Lung microvascular endothelial cell (primary cell): ENCODE measurements at regions not wholly inside any gene's neighbourhood (a gene's known extent, or its start where the extent isn't known, plus 50 kb on each side); places are given as distances from the start of the nearest gene placed in this dataset.

Source experiments
- DNase-seq, 2 donors: peaks; one replicate each; pipeline versions ENCODE4 v3.0.0 to v3.0.0-alpha.2; 2010; ENCODE audit warnings: low read depth in 2 of 2

DNA sequence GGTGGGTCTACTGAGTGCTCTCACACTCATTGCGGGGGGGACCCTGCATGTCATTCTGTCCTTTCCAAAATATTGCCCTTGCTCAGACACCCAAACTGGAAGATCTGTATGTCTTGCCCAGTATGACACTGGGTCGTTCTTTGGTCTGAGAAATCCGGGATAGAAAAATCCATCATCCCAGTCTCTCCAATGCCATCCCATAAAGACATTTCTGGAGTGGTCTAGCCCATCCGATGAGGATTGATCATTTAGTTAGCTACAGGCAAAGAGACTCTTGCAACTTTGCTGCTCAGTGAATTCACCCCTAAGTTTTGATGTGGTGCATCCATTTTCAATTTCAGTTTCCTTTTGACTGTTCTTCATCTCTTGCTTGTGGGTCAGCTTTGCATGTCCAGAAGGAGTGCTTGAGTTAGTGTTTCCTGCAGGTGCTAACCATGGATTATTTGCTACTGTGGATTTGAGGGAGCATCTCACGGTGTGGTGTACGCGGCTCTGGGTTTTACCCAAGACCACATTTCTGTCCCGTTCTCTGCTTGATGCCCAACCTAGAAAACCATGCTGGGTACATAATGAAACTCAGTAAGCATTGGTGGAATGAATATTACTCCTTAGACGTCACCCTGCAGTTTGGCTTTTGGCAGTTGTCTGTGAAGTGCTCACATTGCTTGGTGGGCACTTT is 247.0 kb upstream of the MKI67 start:
- DNase-seq, result no peak

DNA sequence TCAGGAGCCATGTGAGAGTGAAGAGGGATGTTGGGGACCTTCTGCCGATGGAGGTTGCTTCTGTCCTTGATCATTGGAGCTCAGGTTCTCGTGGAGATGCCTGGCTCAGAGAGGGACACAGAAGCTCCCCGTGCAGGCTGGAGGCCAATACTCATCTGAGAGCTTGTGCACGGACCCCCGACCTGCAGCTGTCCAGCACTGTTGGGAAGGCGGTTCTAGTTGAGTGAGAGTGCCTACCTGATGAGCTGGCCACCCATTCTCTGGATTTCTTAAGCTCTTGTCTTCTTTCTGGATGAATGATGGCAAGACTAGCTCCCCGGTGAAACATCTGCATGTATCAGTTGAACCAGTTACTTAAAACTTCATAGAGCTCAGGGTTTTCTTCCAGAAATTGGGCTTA is 247.6 kb upstream of the MKI67 start:
- DNase-seq, result no peak

DNA sequence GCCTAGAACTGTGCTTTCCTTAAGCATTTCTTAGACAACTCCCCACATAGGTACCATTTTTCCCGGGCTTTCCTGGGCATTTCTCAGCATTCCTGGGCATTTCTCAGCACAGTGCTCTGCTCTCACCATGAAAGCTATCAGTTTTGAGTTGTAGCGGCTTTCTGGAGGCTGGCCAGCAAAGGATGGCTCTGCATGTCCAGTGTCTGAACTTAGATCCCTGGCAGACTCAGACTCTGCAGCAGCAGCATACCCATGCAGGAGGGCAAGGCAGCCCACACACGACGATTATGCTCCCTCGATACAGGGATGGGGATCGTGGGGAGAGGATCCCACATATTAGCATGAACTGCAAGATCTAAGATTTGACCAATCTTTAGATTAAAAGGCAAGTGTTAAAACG is 248.9 kb upstream of the MKI67 start:
- DNase-seq, result no peak

DNA sequence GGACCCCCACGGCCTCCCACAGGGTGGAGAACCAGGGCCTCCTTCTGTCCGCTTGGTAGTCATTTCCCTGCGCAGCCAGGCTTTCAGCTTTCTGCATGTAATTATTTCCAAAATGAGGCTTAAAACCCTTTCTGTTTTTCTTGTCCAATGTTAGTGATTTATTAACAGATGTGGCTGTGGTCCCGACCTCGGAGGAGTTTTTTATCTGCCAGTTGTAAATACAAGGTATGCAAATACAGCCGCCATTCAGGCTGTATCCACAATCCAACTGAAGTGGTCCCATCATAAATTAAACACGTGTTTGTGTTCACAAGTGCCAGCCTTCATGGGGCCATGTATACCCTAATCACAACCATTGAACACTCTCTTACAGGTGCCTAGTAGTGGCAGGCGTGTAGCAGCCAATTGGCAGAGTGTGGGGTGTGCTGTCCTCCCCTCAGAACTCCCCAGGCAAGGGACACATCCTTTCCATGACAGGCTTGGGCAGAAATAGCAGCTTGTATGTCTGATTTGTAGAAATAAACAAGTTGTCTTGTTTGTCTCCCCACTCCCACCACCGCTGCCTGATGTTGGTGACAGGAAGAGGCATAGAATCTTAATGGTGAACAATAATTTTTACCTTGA is 251.3 kb upstream of the MKI67 start:
- DNase-seq, result no peak

DNA sequence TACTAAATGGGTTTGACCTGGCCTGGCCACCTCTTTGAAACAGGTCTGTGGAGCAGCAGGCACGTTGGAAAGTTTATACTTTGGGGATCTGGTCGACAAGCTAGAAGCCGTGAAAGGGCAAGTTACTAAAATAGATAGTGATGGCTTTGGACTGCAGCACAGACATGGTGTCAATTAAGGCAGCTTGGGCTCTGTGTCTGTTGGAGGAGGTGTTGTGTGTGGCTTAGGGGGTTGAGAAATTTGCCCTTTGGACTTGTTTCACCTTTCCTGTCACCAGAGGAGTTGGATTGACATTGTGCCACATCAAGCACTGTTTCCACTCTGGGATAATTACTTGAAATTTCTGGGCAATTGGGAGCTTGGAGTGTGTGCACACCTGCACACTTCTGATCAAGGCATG is 251.8 kb upstream of the MKI67 start:
- no peak for DNase-seq

DNA sequence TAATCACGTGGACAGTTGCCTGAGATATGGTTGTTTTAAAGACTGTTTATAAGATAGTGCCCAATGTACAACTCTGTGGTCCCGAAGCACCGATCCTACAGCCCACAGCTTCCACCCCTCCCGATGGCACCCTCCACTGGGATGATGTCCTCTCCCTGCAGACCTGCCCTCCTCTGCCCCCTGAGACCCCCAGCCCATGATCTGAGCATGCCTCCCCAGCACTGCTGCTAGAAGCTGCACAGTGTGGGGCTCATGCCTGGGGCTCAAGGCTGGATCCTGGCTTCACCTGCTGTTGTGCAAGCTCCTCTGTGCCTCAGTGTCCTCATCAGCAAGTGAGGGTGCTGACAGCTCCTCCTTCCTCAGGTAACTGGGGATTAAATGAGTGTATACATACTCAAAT is 254.7 kb upstream of the MKI67 start:
- DNase-seq, result no peak

DNA sequence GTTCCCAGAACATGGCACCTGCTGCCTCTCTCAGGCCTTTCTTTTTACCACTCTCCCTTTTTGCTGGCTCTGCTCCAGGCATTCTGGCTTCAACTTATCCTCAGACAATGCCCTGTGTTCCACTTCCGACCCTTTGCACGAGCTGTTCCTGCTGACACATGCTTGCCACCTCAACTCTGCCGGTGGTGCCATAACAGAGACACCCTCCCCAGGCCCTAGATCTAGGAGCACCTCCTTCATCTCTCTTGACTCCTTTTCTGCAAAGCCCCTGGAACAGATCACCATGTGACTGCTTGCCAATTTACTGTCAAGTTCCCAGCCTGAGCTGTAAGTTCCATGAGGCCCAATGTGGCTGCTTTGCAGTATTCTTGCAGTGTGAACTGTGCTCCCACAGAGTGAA is 256.0 kb upstream of the MKI67 start:
- DNase-seq, result no peak

DNA sequence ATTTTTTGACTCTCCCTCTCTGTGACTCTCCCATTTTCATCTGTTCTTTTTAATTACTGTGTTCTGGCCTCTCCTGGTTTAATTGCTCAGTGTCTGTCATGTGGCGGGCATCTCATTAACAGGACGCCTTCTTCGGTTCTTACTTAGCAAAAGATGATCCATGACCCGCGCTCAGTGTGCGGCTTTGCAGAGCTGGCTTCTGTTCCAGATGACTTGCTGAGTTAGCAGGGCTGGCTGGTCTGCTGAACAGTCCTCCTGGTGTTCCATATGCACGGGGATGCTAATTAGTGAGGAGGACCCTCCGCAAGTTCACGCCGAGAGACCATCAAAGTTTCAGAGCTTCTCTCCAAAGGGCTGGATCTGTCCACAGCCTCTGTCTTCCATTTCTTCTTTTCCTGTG is 258.6 kb upstream of the MKI67 start:
- no peak for DNase-seq

DNA sequence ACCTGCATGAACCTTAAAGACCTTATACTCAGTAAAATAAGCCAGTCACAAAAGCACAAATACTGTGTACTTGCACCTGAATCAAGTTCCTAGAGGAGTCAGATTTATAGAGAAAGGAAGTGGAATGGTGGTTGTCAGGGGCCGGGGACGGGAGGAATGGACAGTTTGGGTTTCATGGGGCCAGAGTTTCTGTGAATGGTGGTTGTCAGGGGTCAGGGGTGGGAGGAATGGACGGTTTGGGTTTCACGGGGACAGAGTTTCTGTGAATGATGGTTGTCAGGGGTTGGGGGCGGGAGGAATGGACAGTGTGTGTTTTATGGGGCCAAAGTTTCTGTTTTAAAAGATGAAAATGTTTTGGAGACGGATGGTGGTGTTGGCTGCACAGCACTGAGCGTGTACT is 260.0 kb upstream of the MKI67 start:
- DNase-seq, result no peak

DNA sequence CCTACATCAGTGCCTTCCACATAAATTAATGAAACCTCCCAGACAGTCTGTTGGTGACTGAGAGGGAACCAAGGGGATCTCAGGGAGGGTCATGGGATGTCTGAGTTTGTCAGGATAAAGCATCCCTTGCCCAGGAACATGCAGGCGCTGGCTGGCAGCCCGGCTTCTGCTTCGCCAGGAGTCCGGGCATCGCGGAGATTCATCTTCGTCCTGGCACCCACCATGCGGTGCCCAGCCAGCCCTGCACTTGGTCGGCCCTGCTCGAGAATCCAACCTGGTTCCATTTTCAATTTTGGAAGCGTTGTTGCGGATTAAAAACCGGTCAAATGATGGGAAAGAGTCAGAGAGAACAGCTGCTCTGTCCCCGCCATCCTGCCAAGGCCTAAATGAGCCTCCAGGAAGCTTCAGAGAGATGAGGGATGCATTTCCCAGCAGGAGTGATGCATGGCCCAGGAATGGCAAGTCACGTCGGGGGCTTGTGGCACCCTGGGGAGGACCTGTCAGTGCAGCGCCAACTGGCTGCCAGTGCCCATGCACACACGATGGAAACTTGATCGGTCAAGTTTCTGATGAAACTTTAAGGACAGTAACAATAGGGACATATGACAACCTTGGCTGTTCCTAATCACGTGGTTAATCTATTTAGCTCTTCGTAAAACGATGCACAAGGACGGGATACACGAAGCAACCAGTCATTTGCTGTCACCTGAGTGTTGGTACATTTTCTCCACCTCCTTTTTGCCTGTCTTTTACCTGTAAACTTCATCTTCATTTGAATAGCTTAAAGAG is 260.8 kb upstream of the MKI67 start:
- no peak for DNase-seq

DNA sequence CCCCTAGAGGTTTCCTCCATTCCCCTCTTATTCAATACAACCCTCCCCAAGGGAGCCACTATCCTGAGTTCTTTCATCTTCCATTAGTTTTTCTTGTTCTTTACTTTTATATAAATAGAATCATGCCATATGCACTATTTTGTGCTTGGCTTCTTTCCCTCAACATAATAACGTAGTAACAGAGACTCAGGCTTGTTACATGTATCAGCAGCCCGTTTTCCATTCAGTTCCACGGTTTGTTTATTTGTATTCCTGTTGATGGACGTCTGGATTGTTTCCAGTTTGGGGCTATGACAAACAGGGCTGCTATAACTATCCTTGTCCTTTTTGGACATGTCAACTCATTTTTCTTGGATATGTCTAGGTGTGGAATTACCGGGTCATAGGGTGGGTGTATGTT is 264.4 kb upstream of the MKI67 start:
- DNase-seq, result no peak

DNA sequence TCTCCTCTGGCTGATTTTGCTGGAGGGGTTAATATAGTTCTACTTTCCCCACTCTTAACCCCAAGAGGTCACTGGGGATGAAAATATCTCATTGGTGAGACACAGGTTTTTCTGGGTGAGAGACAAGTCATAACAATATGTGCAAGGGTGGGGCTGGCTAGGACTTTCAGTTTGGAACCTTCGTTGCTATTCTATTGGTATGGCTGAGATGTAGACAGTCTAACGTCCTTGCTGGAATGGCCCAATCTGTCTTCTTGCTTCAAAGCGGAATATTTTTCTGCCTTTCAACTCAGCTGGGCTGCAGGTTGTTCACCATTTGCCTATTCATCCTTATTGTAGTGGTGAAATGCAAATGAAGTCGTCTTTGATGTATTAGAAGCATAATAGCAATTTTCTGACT is 267.3 kb upstream of the MKI67 start:
- no peak for DNase-seq

DNA sequence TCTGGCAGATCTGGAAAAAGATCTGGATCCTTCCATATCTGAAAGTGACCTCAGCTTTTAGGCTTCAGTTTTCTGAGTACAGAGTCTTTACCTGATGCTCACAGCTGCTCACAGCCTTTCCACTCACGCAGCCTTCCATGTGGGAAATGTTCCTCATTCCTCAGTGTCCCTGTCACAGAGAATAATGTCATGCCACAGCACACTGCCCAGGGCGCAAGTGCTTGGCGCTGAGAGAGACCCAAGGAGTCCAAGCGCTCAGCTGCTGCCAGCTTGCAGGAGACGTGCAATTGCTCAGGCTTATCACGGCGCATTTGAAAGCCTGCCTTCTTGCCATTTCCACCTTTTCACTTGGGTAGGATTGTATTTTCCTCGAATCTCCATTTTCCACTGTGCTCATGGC is 271.9 kb upstream of the MKI67 start:
- no peak for DNase-seq

DNA sequence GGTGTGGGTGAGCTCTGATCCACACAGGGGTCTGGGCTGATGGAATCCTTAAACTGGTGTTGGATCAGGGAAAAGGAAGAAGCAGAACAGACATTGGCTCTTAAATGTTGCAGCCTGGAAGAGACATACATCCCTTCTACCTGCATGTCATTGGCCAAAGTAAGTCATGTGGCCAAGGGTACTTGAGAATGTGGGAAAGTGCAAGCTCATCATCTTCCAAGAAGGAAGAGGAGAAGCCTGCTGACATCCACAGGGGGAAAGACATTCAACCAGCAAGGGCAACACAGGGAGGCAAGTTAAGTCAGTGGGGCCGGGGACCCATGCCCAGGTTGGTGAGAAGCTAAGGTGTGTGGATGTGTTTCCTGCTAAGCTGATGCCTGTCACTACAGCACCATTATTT is 272.8 kb upstream of the MKI67 start:
- DNase-seq, result no peak

DNA sequence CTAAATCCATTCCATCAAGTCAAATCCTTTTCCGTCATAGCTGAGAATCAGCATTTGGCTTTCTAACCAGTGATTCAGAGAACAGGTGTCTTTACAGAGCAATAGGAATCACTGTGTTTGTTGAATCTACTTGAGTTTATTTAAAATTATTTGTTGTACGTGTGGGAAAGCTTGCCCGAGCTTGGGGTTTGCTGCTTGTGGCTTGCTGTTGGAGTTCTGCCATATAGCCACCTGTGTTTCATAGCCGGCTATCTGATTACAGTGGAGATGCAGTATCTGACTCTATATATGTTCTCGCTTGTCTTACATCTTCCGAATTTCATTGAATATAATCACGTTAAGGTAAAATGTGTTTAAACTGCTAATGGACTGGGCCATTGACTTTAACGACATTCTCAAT is 274.3 kb upstream of the MKI67 start:
- no peak for DNase-seq

DNA sequence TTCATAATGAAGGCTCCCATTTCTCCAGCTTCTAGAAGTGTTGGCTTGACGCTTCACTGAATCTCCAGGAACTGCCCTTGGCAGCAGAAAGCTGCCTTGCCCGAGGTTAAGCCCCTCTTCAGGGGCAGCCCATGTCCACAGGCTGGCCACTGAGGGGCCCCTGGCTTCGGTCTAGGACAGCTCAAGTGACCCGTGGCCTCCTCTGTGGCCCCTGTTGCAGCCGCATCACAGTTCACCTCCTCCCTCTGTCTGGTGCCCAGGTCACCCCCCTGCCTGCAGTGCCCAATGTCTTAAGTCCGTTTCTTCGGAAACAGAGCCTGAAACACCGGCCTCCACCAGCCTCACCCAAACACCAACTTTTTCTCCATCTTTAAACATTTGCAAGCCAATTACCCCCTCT is 279.2 kb upstream of the MKI67 start:
- no peak for DNase-seq

DNA sequence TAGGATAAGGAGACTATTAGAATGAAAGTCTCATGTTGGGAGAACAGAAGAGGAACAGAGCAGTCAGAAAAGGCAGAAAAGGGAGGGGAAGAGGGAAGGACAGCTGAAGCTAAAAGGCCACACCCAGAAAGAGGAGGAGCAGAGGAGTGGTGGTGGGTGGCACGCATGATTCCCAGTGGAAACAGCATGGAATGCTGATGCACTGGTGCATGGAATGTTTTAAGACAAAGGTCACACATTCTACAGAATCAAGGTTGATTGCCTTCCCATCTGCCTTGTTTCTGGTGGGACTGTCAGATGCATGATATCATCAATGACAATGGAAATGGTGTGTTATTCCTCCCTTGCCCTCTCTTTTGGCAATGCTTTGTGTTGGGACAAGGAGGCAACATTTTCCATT is 285.4 kb upstream of the MKI67 start:
- DNase-seq, result no peak

DNA sequence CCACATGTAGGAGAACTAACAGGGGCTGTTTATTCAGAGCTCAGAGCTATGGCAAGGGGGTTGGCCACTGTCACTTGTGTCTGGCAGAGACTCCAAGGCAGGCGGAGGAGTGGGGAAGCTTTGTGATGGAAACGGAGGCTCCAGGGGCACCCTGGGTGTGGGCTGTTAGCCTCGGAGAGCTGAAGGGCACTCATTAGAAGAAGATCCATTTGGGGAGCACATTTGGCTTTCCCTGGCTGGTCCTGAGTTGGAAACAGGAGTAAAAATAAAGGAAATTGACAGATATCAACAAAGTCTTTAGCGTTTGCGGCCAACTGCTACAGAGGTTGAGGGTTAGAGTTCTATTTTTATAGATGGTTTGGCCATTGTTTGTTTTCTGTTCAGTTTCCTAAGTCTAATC is 288.3 kb upstream of the MKI67 start:
- no peak for DNase-seq

DNA sequence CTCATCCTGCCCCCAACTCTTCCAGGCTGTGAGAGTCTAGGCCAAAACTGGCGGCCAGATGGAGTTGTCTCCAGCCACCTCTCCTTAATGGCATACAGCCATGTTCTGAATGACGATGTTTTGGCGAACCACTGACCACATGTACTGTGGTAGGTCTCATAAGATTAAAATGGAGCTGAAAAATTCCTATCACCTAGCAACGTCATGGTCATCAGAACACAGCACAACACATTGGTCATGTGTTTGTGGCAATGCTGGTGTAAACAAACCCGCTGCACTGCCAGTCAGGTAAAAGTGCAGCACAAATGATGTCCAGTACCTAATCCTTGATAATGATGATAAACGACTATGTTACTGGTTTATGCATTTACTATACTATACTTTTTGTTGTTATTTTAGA is 290.0 kb upstream of the MKI67 start:
- no peak for DNase-seq

DNA sequence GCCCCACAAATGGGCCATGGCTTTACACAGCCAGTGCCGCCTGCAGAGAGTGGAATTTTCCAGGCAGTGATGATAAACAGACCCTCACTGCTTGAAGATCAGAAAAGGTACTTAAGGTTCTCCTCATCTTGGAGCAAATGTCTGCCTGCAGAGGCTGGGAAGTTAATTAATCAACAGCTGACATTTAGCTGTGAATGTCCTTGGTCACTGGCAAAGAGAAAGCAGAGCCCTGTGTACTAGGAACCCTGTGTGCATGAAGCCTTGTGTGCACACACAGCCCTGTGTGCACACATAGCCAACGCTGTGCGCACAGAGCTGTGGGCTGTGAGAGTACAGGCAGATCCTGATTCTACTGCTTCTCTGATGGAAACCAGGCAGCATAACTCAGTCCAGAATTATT is 291.6 kb upstream of the MKI67 start:
- DNase-seq, result no peak

DNA sequence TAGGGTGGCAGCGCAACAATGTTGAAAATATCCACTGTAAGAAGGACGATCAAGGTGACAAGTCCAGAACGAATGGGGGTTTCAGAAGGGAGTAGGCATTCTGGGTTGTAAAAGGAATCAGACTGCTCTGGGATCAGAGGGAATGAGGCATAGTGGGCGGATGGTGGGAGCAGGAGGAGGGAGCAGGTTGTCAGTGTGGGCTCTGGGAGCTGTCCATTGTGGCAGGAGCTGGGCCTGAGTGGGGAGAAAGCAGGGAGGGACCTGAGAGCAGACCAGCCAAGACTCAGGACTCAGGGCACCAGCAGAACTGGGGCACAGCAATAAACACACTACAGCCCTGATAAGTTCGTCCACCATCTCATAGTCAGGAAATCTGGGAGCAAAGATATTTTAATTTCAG is 292.6 kb upstream of the MKI67 start:
- no peak for DNase-seq

DNA sequence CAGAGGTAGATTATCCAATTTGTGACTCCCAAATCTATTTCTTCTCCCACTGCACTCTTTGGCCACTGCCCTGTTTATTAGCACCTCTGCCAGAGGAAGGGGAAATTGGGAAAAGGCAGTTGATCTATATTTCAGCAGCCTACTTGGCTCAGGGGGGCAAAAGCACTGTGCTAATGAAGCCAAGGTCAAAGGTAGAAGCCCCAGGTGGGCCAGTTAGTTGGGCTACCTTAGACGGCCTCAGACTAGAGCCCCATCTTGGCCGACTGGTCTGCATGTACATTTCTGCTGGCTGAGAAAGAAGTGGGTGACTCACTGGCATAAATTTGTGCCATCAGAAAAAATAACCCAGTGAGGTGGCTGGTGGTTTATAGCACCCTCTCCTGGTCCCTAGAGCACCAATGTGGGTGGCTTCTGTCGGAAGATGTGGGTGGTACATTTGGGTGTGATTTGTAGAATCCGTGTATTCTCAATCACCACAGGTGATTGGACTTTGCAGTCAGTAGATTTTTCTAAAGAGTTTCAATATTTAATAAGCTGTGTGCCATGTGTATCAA is 293.3 kb upstream of the MKI67 start:
- no peak for DNase-seq

DNA sequence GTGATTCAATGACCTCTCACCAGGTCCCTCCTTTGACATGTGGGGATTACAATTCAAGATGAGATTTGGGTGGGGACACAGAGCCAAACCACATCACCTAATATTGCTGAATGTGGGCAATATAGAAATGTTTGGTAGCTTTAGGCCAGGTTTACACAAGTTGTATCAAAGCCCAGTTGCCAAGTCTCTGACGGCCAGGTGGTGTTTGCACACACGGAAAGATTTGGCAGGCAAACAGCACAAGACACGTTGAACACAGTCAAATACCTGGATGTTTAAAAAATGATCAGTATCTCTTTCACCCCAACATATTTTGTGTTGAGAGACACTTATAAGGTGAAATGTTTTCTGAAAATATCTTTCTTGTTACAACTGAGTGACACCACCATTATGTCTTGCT is 294.4 kb upstream of the MKI67 start:
- no peak for DNase-seq
